ENCODE measurements at regions not wholly inside any gene's neighbourhood (a gene's known extent, or its start where the extent isn't known, plus 50 kb on each side); places are given as distances from the start of the nearest gene placed in this dataset.

GRCh38 chr2:173669888-173670287 lies 295.3 kb downstream of the SP3 start:
- TF ChIP-seq CTCF (IDR thresholded peaks at IDR 0.05 in 4 of 5, conservative IDR thresholded peaks at IDR 0.05 in 1 of 5), result no peak
- TF ChIP-seq POLR2A (IDR thresholded peaks at IDR 0.05), result no peak
